ENCODE measurements at regions not wholly inside any gene's neighbourhood (a gene's known extent, or its start where the extent isn't known, plus 50 kb on each side); places are given as distances from the start of the nearest gene placed in this dataset.

- TF ChIP-seq CTCF (conservative IDR thresholded peaks at IDR 0.05; ENCODE audit: low read depth, low read length) (no peak), EZH2 (IDR thresholded peaks at IDR 0.05; ENCODE audit: borderline replicate concordance, low read depth, low read length, poor library complexity, severe bottlenecking) (no peak)
Measured at GRCh38 chr4:60617731-60618130, 582.4 kb upstream of the ADGRL3 start.
